Left ventricle myocardium inferior (tissue), 1 donor: ENCODE measurements at regions not wholly inside any gene's neighbourhood (a gene's known extent, or its start where the extent isn't known, plus 50 kb on each side); places are given as distances from the start of the nearest gene placed in this dataset.

Source experiments
- DNase-seq: peaks from one replicate; pipeline ENCODE4 v3.0.0-alpha.2; 2020
- H3K27ac ChIP-seq: fragments of 200-600 bp; replicated peaks from 2 replicates; pipeline ENCODE4 v1.8.0; 2021
- H3K27me3 ChIP-seq: fragments of 200-600 bp; 2 replicates; pipeline ENCODE4 v1.8.0; 2021; ENCODE audit warnings: low read depth
- H3K36me3 ChIP-seq: fragments of 200-600 bp; 2 replicates; pipeline ENCODE4 v1.8.0; 2021
- H3K4me1 ChIP-seq: fragments of 200-600 bp; 2 replicates; pipeline ENCODE4 v1.8.0; 2021
- H3K4me3 ChIP-seq: fragments of 200-600 bp; 2 replicates; pipeline ENCODE4 v1.8.0; 2021; ENCODE audit warnings: mild to moderate bottlenecking, moderate library complexity
- H3K9me3 ChIP-seq: fragments of 200-600 bp; replicated peaks from 2 replicates; pipeline ENCODE4 v1.8.0; 2021
- CTCF ChIP-seq: fragments of 200-600 bp; IDR thresholded peaks from 2 replicates; pipeline ENCODE4 v1.8.0; 2021; ENCODE audit warnings: antibody characterized with exemption, mild to moderate bottlenecking, borderline replicate concordance
- intact Hi-C: fragments of 100-400 bp; cut with micrococcal nuclease; formaldehyde crosslinking; loops from one replicate; pipeline ENCODE4 v1.11.0; 2022
- donor health status: DM: no; HTN: yes; CAD: no; lungs with severe emphysema.

- H3K27me3 ChIP-seq, result peaks cover 47% of the 10 kb centered on the region
- intact Hi-C loops, result no loop called here
- no peak for TF ChIP-seq CTCF
Observed at GRCh38 chr12:115749071-115749841, 528.2 kb downstream of the MED13L start.

DNA sequence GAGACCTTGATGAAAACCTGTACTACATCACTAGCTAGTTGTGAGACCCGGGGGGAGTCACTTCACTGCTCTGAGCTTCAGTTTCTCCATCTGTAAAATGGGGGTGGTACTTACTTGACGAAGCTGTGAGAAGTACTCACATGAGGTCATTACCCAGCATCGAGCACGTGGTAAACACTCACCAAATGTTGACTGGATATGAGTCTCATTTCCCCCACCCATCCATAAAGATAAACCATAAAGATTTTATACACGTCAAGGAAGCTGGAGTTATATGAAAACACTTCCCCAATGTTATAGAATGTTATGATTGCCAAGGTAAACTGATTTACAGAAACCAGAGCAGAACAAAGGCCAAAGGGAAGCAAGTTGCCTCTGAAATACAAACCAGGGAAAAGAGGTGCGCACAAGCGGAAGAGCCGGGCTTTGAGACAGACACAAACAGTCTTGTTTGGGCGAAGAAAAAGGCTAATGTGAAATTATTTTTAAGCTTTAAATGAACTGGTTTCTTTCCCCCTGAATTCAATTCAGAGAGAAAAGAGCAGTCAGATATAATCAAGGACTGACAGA is 536.8 kb downstream of the MED13L start:
- intact Hi-C loops, result no loop called here
- H3K4me3 ChIP-seq, result no peak overlapping the region
- peaks cover 10% of the 10 kb centered on the region for H3K9me3 ChIP-seq
- DNase-seq, result no peak
- TF ChIP-seq CTCF, result no peak
- H3K27me3 ChIP-seq, result peaks cover 69% of the 10 kb centered on the region
- H3K36me3 ChIP-seq, result no peaks in the 10 kb centered on the region
- H3K27ac ChIP-seq, result no peak overlapping the region
- H3K4me1 ChIP-seq, result no peaks in the 10 kb centered on the region

More at GRCh38 chr12:115749071-115749841, 528.2 kb downstream of the MED13L start:
- Histone ChIP-seq H3K4me3 (no peak overlapping the region), H3K36me3 (no peaks in the 10 kb centered on the region), H3K27ac (no peak overlapping the region), H3K9me3 (peaks cover 6% of the 10 kb centered on the region), H3K4me1 (peaks cover 19% of the 10 kb centered on the region)
- DNase-seq, result no peak

DNA sequence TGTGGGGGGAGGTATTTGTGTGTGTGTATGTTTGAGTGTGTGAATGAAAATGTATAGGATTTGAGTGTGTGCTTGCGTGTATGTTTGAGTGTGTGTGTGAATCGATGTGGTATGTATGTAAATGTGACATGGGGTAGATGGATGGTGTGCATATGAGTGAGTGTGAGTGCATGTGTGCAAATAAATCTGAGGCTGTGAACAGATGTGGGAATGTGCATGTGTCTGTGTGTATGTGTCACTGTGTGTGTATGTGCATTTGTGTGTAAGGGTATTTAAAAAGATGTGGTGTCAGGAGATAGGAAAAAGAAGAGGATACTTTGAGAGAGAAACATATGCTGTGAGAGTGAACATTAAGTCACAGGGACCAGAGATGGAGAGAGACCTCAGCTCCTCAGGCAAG is 539.6 kb downstream of the MED13L start:
- H3K4me3 ChIP-seq, result no peak overlapping the region
- no peak for DNase-seq
- no peaks in the 10 kb centered on the region for H3K9me3 ChIP-seq
- no peak for TF ChIP-seq CTCF
- no peaks in the 10 kb centered on the region for H3K36me3 ChIP-seq
- intact Hi-C loops, result no loop called here
- peaks cover 45% of the 10 kb centered on the region for H3K27me3 ChIP-seq
- H3K27ac ChIP-seq, result no peak overlapping the region
- H3K4me1 ChIP-seq, result no peaks in the 10 kb centered on the region

GRCh38 chr12:115736360-115736759 is 541.1 kb downstream of the MED13L start:
- Histone ChIP-seq H3K27me3 (peaks cover 30% of the 10 kb centered on the region), H3K9me3 (no peaks in the 10 kb centered on the region), H3K4me3 (no peak overlapping the region), H3K4me1 (no peaks in the 10 kb centered on the region), H3K36me3 (no peaks in the 10 kb centered on the region), H3K27ac (no peak overlapping the region)
- TF ChIP-seq CTCF, result no peak
- DNase-seq, result no peak
- intact Hi-C loops, result no loop called here

GRCh38 chr12:115730975-115731541 is 546.4 kb downstream of the MED13L start:
- no peak overlapping the region for H3K27ac ChIP-seq
- no peak overlapping the region for H3K4me3 ChIP-seq
- intact Hi-C loops, result no loop called here
- H3K4me1 ChIP-seq, result no peaks in the 10 kb centered on the region
- TF ChIP-seq CTCF, result no peak
- H3K9me3 ChIP-seq, result no peaks in the 10 kb centered on the region
- DNase-seq, result no peak
- peaks cover 29% of the 10 kb centered on the region for H3K27me3 ChIP-seq
- no peaks in the 10 kb centered on the region for H3K36me3 ChIP-seq
